ENCODE measurements at regions not wholly inside any gene's neighbourhood (a gene's known extent, or its start where the extent isn't known, plus 50 kb on each side); places are given as distances from the start of the nearest gene placed in this dataset.

DNA sequence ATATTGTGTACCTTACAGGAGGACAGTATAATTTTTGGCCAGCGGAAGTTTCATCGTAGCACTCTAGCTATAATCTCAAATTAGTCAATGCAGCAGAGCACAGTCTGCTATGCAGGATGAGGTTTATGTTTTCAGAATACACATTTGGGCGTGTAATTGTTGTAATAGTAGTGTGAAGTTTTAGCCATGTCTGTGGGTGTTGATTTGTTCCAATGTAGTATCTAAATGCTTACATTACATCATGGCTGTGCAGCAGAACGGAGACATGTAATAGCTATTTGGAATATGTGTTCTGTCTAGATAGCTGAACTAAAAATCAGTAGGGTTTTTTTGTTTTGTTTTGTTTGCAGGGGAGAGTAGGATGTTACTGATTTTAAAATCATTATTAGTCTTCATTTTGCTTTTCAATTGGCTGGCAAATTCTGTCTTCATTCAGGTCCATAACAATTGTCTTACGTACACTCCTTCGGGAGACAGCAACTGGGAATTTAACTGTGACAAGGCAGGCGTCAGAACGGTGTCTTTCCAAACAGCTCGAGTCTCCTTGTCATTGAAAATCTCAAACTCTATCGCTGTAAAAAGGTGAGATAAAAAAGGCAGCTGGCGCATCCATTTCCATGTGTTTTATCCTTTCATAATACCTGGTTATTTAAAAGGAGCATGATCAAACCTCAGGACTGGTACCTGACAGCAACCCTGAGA is 65.1 kb upstream of the CDH4 start:
- Histone ChIP-seq H3K9me3 (ENCODE audit: control extremely low read depth in 1 of 5, control insufficient read depth in 4 of 5, insufficient read depth in 2 of 5, low read depth in 1 of 5, low read length in 4 of 5) (no peaks in the 10 kb centered on the region), H3K4me1 (ENCODE audit: control extremely low read depth in 1 of 4, control insufficient read depth in 4 of 4, insufficient read depth in 4 of 4, low read length in 3 of 4) (no peaks in the 10 kb centered on the region), H3K27me3 (replicated peaks in 2 of 5; ENCODE audit: control insufficient read depth in 4 of 5, insufficient read depth in 5 of 5, low read length in 4 of 5) (peaks cover 0 to 23% (median 4%) of the 10 kb centered on the region in 5 experiments), H3K36me3 (ENCODE audit: control insufficient read depth in 4 of 4, insufficient read depth in 4 of 4, low read length in 3 of 4) (no peaks in the 10 kb centered on the region), H3K4me3 (ENCODE audit: control insufficient read depth in 1 of 7, extremely low read depth in 1 of 7, insufficient read depth in 4 of 7, low read depth in 2 of 7, low read length in 6 of 7) (no peak overlapping the region), H3K27ac (ENCODE audit: insufficient read depth in 1 of 2, low read depth in 1 of 2, low read length in 2 of 2, poor library complexity in 1 of 2, severe bottlenecking in 2 of 2) (no peak overlapping the region)
- WGBS (ENCODE audit: insufficient coverage), result 88% methylated on average over 7 of the region's 11 CpGs
- DNase-seq, result no peak
- CTCF ChIA-PET, result no interaction called here
- POLR2A ChIA-PET, result no interaction called here

DNA sequence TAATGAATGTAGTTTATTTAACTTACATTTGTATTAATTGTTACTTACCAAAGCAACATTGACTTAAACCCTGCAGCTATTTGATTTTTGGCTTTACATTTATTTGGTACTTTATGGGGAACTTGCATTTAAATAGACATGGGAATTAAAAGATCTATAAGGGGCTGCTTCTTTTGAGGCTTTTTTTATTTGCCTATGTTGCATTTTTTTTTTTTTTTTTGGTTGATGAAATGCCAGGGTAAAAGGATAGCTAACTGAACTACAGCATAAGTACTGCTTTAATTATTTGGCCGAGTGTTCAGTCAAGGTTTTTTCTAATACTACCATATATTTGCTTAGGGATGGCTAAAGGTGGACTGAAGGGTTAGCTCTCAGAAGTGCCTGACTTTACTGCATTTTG is 62.5 kb upstream of the CDH4 start:
- POLR2A ChIA-PET, result no interaction called here
- peaks cover 0 to 23% (median 4%) of the 10 kb centered on the region in 5 experiments for H3K27me3 ChIP-seq (replicated peaks in 2 of 5; ENCODE audit: control insufficient read depth in 4 of 5, insufficient read depth in 5 of 5, low read length in 4 of 5)

DNA sequence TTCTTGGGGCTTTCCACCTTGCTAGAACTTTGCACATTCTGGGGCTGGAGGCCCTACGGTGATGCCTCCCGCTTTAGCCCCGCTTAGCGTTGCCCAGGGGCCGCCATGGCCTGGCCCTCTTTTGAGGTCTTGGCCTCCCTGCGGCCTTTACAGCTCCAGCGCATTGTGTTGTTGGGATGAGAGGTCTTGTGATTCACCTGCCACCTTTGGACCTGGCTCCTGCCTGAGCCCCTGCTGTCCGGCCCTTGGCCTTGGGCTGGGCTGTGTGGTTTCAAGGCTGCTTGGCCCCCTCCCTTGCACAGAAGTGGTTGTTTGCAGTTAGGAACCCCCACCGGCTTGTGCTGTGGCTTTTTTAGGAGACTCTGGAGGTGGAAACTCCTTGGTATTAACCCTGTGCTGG is 61.0 kb upstream of the CDH4 start:
- WGBS (ENCODE audit: insufficient coverage), result 96% methylated on average over 8 of the region's 9 CpGs
- POLR2A ChIA-PET, result no interaction called here
- no peak for DNase-seq
- no peak overlapping the region for H3K4me3 ChIP-seq (ENCODE audit: control insufficient read depth in 1 of 7, extremely low read depth in 1 of 7, insufficient read depth in 4 of 7, low read depth in 2 of 7, low read length in 6 of 7)
- no peak overlapping the region for H3K27ac ChIP-seq (ENCODE audit: insufficient read depth in 1 of 2, low read depth in 1 of 2, low read length in 2 of 2, poor library complexity in 1 of 2, severe bottlenecking in 2 of 2)
- H3K27me3 ChIP-seq (replicated peaks in 2 of 5; ENCODE audit: control insufficient read depth in 4 of 5, insufficient read depth in 5 of 5, low read length in 4 of 5), result peaks cover 0 to 23% (median 4%) of the 10 kb centered on the region in 5 experiments
- H3K36me3 ChIP-seq (ENCODE audit: control insufficient read depth in 4 of 4, insufficient read depth in 4 of 4, low read length in 3 of 4), result no peaks in the 10 kb centered on the region
- H3K9me3 ChIP-seq (ENCODE audit: control extremely low read depth in 1 of 5, control insufficient read depth in 4 of 5, insufficient read depth in 2 of 5, low read depth in 1 of 5, low read length in 4 of 5), result peaks cover 0 to 4% (median 0%) of the 10 kb centered on the region in 5 experiments
- CTCF ChIA-PET, result no interaction called here
- H3K4me1 ChIP-seq (ENCODE audit: control extremely low read depth in 1 of 4, control insufficient read depth in 4 of 4, insufficient read depth in 4 of 4, low read length in 3 of 4), result no peaks in the 10 kb centered on the region

More for the DNA sequence above, 62.5 kb upstream of the CDH4 start:
- no CpG with 5 or more reads among the region's 1 CpG for WGBS (ENCODE audit: insufficient coverage)
- Histone ChIP-seq H3K4me3 (ENCODE audit: control insufficient read depth in 1 of 7, extremely low read depth in 1 of 7, insufficient read depth in 4 of 7, low read depth in 2 of 7, low read length in 6 of 7) (no peak overlapping the region), H3K27ac (ENCODE audit: insufficient read depth in 1 of 2, low read depth in 1 of 2, low read length in 2 of 2, poor library complexity in 1 of 2, severe bottlenecking in 2 of 2) (no peak overlapping the region), H3K9me3 (ENCODE audit: control extremely low read depth in 1 of 5, control insufficient read depth in 4 of 5, insufficient read depth in 2 of 5, low read depth in 1 of 5, low read length in 4 of 5) (peaks cover 0 to 2% (median 0%) of the 10 kb centered on the region in 5 experiments), H3K4me1 (ENCODE audit: control extremely low read depth in 1 of 4, control insufficient read depth in 4 of 4, insufficient read depth in 4 of 4, low read length in 3 of 4) (no peaks in the 10 kb centered on the region), H3K36me3 (ENCODE audit: control insufficient read depth in 4 of 4, insufficient read depth in 4 of 4, low read length in 3 of 4) (no peaks in the 10 kb centered on the region)
- DNase-seq, result no peak
- CTCF ChIA-PET, result interaction anchor here (1.0 kb wide), 1 partner anchor 13 kb away, joined by 3 read pairs; no protein-coding TSS in a partner anchor

DNA sequence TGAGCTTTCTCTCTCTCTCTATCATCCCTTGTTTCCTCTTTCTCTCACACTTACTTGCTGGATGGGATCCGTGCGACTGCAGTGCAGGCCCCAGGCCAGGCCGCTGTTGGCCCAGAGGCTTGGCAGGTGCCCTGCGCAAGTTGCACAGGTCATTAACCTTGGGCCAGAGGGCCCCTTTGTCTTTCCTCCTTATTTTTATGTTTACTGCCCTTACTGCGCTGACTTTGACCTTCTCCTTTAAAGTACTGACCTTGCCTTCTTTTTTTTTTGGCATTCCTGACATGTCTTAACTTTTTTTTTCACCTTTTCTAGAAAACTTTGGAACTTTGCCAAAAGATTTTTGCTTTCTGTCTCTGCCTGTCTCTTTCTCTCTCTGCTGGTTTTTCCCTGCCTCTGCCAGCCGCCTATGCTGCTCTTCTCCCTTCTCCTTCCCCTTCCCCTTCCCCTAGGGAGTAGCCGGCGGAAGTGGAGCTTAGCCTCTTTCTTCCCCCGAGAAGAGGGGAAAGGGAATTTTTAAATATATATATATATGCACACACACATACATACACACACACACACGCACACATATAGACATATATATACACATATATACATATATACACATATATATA is 59.6 kb upstream of the CDH4 start:
- peaks cover 0 to 4% (median 0%) of the 10 kb centered on the region in 5 experiments for H3K9me3 ChIP-seq (ENCODE audit: control extremely low read depth in 1 of 5, control insufficient read depth in 4 of 5, insufficient read depth in 2 of 5, low read depth in 1 of 5, low read length in 4 of 5)
- no peaks in the 10 kb centered on the region for H3K4me1 ChIP-seq (ENCODE audit: control extremely low read depth in 1 of 4, control insufficient read depth in 4 of 4, insufficient read depth in 4 of 4, low read length in 3 of 4)
- peaks cover 0 to 9% (median 4%) of the 10 kb centered on the region in 5 experiments for H3K27me3 ChIP-seq (replicated peaks in 2 of 5; ENCODE audit: control insufficient read depth in 4 of 5, insufficient read depth in 5 of 5, low read length in 4 of 5)
- DNase-seq, result no peak
- ChIA-PET POLR2A (no interaction called here), CTCF (no interaction called here)
- H3K27ac ChIP-seq (ENCODE audit: insufficient read depth in 1 of 2, low read depth in 1 of 2, low read length in 2 of 2, poor library complexity in 1 of 2, severe bottlenecking in 2 of 2), result no peak overlapping the region
- WGBS (ENCODE audit: insufficient coverage), result 88% methylated on average over 4 of the region's 10 CpGs
- H3K36me3 ChIP-seq (ENCODE audit: control insufficient read depth in 4 of 4, insufficient read depth in 4 of 4, low read length in 3 of 4), result no peaks in the 10 kb centered on the region
- H3K4me3 ChIP-seq (ENCODE audit: control insufficient read depth in 1 of 7, extremely low read depth in 1 of 7, insufficient read depth in 4 of 7, low read depth in 2 of 7, low read length in 6 of 7), result no peak overlapping the region

DNA sequence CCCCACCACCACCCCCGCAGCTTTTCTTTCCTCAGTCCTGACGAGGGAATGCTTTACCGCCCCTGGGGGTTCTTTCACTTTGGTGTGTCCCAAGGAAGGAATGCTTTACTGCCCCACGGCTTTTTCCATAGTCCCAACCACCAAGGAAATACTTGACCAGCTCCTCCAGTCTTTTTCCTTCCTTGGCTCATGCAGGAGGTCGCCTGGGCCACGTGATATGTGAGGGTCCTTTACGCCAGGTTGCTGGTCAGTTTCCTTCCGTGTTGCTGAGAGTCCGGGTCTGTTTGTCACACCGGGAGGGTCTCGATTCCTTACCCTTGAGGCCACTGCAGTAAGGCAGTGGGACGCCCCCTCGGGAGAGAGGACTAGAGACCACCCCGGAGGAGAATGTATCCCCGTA is 58.9 kb upstream of the CDH4 start:
- CTCF ChIA-PET, result no interaction called here
- H3K36me3 ChIP-seq (ENCODE audit: control insufficient read depth in 4 of 4, insufficient read depth in 4 of 4, low read length in 3 of 4), result no peaks in the 10 kb centered on the region

More for the DNA sequence above, 58.9 kb upstream of the CDH4 start:
- Histone ChIP-seq H3K4me1 (ENCODE audit: control extremely low read depth in 1 of 4, control insufficient read depth in 4 of 4, insufficient read depth in 4 of 4, low read length in 3 of 4) (no peaks in the 10 kb centered on the region), H3K27ac (ENCODE audit: insufficient read depth in 1 of 2, low read depth in 1 of 2, low read length in 2 of 2, poor library complexity in 1 of 2, severe bottlenecking in 2 of 2) (no peak overlapping the region), H3K27me3 (replicated peaks in 2 of 5; ENCODE audit: control insufficient read depth in 4 of 5, insufficient read depth in 5 of 5, low read length in 4 of 5) (peaks cover 0 to 4% (median 2%) of the 10 kb centered on the region in 5 experiments), H3K4me3 (ENCODE audit: control insufficient read depth in 1 of 7, extremely low read depth in 1 of 7, insufficient read depth in 4 of 7, low read depth in 2 of 7, low read length in 6 of 7) (no peak overlapping the region), H3K9me3 (ENCODE audit: control extremely low read depth in 1 of 5, control insufficient read depth in 4 of 5, insufficient read depth in 2 of 5, low read depth in 1 of 5, low read length in 4 of 5) (peaks cover 0 to 4% (median 0%) of the 10 kb centered on the region in 5 experiments)
- no peak for DNase-seq
- WGBS (ENCODE audit: insufficient coverage), result 98% methylated on average over 6 of the region's 15 CpGs
- POLR2A ChIA-PET, result no interaction called here

Data from common myeloid progenitor, CD34-positive (primary cell).